DOHH2 (cell line): ENCODE measurements at regions not wholly inside any gene's neighbourhood (a gene's known extent, or its start where the extent isn't known, plus 50 kb on each side); places are given as distances from the start of the nearest gene placed in this dataset.

Source experiments
- EZH2phosphoT487 ChIP-seq: fragments of 200-600 bp; sonication (generic); IDR thresholded peaks from 2 replicates; pipeline ENCODE4 v1.6.1; 2017; ENCODE audit warnings: borderline replicate concordance, mild to moderate bottlenecking, antibody characterized with exemption, low read length, moderate library complexity, mixed read lengths
- TF ChIP-seq, protein P1 (sequence below): fragments of 200-600 bp; sonication (generic); IDR thresholded peaks from one replicate; pipeline ENCODE4 v1.5.1; 2014; ENCODE audit warnings: antibody characterized with exemption, mild to moderate bottlenecking, low read depth, low read length; ENCODE audit not compliant: poor library complexity, severe bottlenecking

DNA sequence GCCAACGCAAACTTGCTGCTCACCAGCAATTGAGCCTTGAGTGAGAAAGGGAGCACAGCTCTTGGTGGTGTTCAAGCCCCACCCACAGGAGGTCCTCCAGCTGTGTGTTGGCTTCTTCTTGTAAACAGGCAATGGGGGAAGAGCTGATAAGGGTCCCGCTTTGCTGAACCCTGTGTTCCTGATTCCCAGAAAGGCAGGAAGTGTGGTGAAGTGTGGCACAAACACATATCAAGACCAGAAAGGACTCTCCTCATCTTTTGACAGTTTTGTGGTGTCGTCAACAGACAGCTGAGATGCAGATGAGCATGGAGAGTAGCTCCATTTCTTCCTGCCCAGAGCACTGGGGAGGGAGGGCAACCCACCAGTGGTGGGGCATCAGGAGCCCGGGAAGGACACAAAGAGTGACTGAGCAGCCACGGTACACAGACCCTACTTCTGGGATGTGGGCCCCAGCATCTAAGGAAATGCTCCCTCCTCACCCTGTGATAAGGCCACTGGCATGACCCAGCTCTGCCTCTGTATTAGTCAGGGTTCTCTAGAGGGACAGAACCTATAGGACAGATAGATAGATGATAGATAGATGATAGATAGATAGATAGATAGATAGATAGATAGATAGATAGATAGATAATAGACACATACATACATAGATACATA is 188.9 kb upstream of the TAB2 start:
- TF ChIP-seq, protein P1, sequence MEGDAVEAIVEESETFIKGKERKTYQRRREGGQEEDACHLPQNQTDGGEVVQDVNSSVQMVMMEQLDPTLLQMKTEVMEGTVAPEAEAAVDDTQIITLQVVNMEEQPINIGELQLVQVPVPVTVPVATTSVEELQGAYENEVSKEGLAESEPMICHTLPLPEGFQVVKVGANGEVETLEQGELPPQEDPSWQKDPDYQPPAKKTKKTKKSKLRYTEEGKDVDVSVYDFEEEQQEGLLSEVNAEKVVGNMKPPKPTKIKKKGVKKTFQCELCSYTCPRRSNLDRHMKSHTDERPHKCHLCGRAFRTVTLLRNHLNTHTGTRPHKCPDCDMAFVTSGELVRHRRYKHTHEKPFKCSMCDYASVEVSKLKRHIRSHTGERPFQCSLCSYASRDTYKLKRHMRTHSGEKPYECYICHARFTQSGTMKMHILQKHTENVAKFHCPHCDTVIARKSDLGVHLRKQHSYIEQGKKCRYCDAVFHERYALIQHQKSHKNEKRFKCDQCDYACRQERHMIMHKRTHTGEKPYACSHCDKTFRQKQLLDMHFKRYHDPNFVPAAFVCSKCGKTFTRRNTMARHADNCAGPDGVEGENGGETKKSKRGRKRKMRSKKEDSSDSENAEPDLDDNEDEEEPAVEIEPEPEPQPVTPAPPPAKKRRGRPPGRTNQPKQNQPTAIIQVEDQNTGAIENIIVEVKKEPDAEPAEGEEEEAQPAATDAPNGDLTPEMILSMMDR, result no peak
- TF ChIP-seq EZH2phosphoT487, result no peak
